GM12892 (cell line): ENCODE measurements at regions not wholly inside any gene's neighbourhood (a gene's known extent, or its start where the extent isn't known, plus 50 kb on each side); places are given as distances from the start of the nearest gene placed in this dataset.
"Not testable (repeated sequence)": the region's sequence is repeated elsewhere in the genome, so short reads cannot be mapped to it uniquely, and the experiment has no call there.

ENCODE experiments used
- POLR2A ChIP-seq: IDR thresholded peaks from 2 replicates; pipeline ENCODE4 v1.6.1; 2011; ENCODE audit warnings: low read depth, low read length, control low read depth
- POLR2AphosphoS5 ChIP-seq: IDR thresholded peaks from 2 replicates; pipeline ENCODE4 v1.6.1; 2011; ENCODE audit warnings: low read depth, low read length, control low read depth

DNA sequence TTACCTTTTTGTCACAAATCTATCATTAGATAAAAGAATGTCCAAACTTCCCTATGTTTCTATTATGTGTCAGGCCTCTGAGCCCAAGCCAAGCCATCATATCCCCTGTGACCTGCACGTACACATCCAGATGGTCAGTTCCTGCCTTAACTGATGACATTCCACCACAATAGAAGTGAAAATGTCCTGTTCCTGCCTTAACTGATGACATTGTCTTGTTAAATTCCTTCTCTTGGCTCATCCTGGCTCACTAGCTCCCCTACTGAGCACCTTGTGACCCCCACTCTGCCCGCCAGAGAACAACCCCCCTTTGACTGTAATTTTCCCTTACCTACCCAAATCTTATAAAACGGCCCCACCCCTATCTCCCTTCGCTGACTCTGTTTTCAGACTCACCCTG, 249.5 kb downstream of the ZNF608 start:
- not testable (repeated sequence) for TF ChIP-seq POLR2A, POLR2AphosphoS5
